Fibroblast of skin of abdomen (primary cell): ENCODE measurements at regions not wholly inside any gene's neighbourhood (a gene's known extent, or its start where the extent isn't known, plus 50 kb on each side); places are given as distances from the start of the nearest gene placed in this dataset.
"Not testable (repeated sequence)": the region's sequence is repeated elsewhere in the genome, so short reads cannot be mapped to it uniquely, and the experiment has no call there.

Experiments
- DNase-seq: peaks from one replicate; pipeline ENCODE4 v3.0.0-alpha.2; 2013

GRCh38 chr1:245023222-245023621, 131.6 kb upstream of the KIF26B start:
- no peak for DNase-seq

GRCh38 chr1:245019910-245020486, 134.8 kb upstream of the KIF26B start:
- no peak for DNase-seq

GRCh38 chr1:245016700-245017099, 138.1 kb upstream of the KIF26B start:
- no peak for DNase-seq

GRCh38 chr1:245015031-245015430, 139.8 kb upstream of the KIF26B start:
- DNase-seq, result no peak

GRCh38 chr1:245014247-245015029, 140.3 kb upstream of the KIF26B start:
- DNase-seq, result no peak

- no peak for DNase-seq
These were observed 144.7 kb upstream of the KIF26B start for GRCh38 chr1:245010018-245010614.

- DNase-seq, result peak; percentile 8
These were observed 144.4 kb upstream of the HNRNPU start for GRCh38 chr1:245008761-245009160.

GRCh38 chr1:245007852-245008251, 143.5 kb upstream of the HNRNPU start:
- no peak for DNase-seq

GRCh38 chr1:245003246-245003645, 138.9 kb upstream of the HNRNPU start:
- no peak for DNase-seq

GRCh38 chr1:245001252-245001651, 136.9 kb upstream of the HNRNPU start:
- no peak for DNase-seq

GRCh38 chr1:245000872-245001188, 136.5 kb upstream of the HNRNPU start:
- DNase-seq, result no peak

GRCh38 chr1:244999644-245000043, 135.3 kb upstream of the HNRNPU start:
- not testable (repeated sequence) for DNase-seq

- no peak for DNase-seq
These were observed 134.5 kb upstream of the HNRNPU start for GRCh38 chr1:244998717-244999346.

GRCh38 chr1:244995602-244996400, 131.5 kb upstream of the HNRNPU start:
- no peak for DNase-seq

- DNase-seq, result peak; percentile 33
These were observed 128.5 kb upstream of the HNRNPU start for GRCh38 chr1:244992833-244993232.

GRCh38 chr1:244989813-244990212, 125.5 kb upstream of the HNRNPU start:
- DNase-seq, result no peak

GRCh38 chr1:244988521-244988920, 124.2 kb upstream of the HNRNPU start:
- DNase-seq, result no peak

GRCh38 chr1:244980605-244981004, 116.3 kb upstream of the HNRNPU start:
- DNase-seq, result no peak

- DNase-seq, result no peak
These were observed 110.2 kb upstream of the HNRNPU start for GRCh38 chr1:244974550-244974949.

GRCh38 chr1:244974106-244974505, 109.8 kb upstream of the HNRNPU start:
- DNase-seq, result no peak

- DNase-seq, result no peak
These were observed 107.3 kb upstream of the HNRNPU start for GRCh38 chr1:244971552-244972216.
